ENCODE measurements at regions not wholly inside any gene's neighbourhood (a gene's known extent, or its start where the extent isn't known, plus 50 kb on each side); places are given as distances from the start of the nearest gene placed in this dataset.

DNA sequence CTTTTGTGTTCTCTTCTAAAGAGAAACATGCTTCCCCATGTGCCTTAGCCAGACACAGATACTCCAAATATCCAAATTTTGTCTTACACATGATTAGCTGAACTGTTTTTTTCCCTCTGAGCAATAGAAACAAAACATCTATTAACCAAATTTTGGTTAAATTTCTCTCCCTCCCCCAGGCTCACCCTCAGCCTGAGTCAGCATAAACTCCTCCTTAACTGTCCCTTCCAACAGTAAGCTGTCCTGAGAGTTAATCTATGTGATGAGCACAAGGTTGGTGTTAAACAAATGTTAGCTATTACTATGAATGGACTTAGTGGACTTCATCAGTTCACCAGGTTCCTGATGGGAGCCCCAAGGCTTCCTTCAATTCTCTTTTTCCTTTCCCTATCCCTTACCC lies 108.5 kb downstream of the RSL24D1 start:
- no peak for TF ChIP-seq CTCF (conservative IDR thresholded peaks at IDR 0.05; ENCODE audit: low read length)
- TF ChIP-seq EZH2phosphoT487 (IDR thresholded peaks at IDR 0.05; ENCODE audit: borderline replicate concordance) = no peak

All from Loucy (cell line).